ENCODE measurements at regions not wholly inside any gene's neighbourhood (a gene's known extent, or its start where the extent isn't known, plus 50 kb on each side); places are given as distances from the start of the nearest gene placed in this dataset.

GRCh38 chr3:144181062-144181461, 209.4 kb downstream of the DIPK2A start:
- peak; percentile 4 to 22 for DNase-seq (ENCODE audit: low read depth in 2 of 2)
- Histone ChIP-seq H3K9ac (ENCODE audit: insufficient read depth, low read length) (no peak overlapping the region), H2AFZ (ENCODE audit: low read length) (no peak overlapping the region), H3K79me2 (ENCODE audit: control insufficient read depth, insufficient read depth, low read length) (no peaks in the 10 kb centered on the region), H3K27me3 (ENCODE audit: control insufficient read depth, insufficient read depth, low read length) (no peaks in the 10 kb centered on the region), H3K27ac (ENCODE audit: insufficient read depth, low read length) (no peak overlapping the region), H3K4me1 (ENCODE audit: control insufficient read depth, extremely low read depth, insufficient read depth, low read length) (no peaks in the 10 kb centered on the region), H3K9me3 (ENCODE audit: control insufficient read depth, insufficient read depth, low read depth, low read length) (no peaks in the 10 kb centered on the region), H4K20me1 (ENCODE audit: control insufficient read depth, extremely low read depth, insufficient read depth, low read length) (no peaks in the 10 kb centered on the region), H3K36me3 (ENCODE audit: control insufficient read depth, insufficient read depth, low read length) (no peaks in the 10 kb centered on the region), H3K4me3 (replicated peaks in 1 of 4; ENCODE audit: control extremely low read depth in 1 of 4, insufficient read depth in 1 of 4, low read depth in 3 of 4, low read length in 4 of 4) (no peak overlapping the region), H3K4me2 (ENCODE audit: extremely low read depth, insufficient read depth, low read length) (no peak overlapping the region)
- TF ChIP-seq EZH2 (IDR thresholded peaks at IDR 0.05; ENCODE audit: low read length, missing control alignments), result no peak
- TF ChIP-seq, protein P1, sequence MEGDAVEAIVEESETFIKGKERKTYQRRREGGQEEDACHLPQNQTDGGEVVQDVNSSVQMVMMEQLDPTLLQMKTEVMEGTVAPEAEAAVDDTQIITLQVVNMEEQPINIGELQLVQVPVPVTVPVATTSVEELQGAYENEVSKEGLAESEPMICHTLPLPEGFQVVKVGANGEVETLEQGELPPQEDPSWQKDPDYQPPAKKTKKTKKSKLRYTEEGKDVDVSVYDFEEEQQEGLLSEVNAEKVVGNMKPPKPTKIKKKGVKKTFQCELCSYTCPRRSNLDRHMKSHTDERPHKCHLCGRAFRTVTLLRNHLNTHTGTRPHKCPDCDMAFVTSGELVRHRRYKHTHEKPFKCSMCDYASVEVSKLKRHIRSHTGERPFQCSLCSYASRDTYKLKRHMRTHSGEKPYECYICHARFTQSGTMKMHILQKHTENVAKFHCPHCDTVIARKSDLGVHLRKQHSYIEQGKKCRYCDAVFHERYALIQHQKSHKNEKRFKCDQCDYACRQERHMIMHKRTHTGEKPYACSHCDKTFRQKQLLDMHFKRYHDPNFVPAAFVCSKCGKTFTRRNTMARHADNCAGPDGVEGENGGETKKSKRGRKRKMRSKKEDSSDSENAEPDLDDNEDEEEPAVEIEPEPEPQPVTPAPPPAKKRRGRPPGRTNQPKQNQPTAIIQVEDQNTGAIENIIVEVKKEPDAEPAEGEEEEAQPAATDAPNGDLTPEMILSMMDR (conservative IDR thresholded peaks at IDR 0.05 in 1 of 2, IDR thresholded peaks at IDR 0.05 in 1 of 2; ENCODE audit: low read depth in 1 of 2, low read length in 2 of 2), result no peak

DNA sequence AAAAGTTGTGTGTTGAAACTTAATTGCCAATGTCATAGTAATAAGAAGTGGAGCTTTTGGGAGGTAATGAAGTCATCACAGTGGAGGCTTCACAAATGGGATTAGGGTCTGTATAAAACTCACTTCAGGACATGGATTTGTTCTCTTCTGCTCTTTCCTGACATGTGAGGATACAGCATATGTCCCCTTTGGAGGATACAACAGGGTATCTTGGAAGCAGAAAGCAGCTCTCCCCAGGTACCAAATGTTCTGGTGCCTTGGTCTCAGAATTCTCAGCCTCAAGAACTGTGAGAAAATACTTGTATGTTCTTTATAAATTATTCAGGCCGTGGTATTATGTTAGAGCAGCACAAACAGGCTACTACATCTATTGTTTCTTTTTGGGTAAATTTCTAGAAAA, 210.9 kb downstream of the DIPK2A start:
- no peaks in the 10 kb centered on the region for H3K27me3 ChIP-seq (ENCODE audit: control insufficient read depth, insufficient read depth, low read length)

GRCh38 chr3:144185276-144185675, 213.7 kb downstream of the DIPK2A start:
- Histone ChIP-seq H3K4me1 (ENCODE audit: control insufficient read depth, extremely low read depth, insufficient read depth, low read length) (no peaks in the 10 kb centered on the region), H3K4me3 (replicated peaks in 1 of 4; ENCODE audit: control extremely low read depth in 1 of 4, insufficient read depth in 1 of 4, low read depth in 3 of 4, low read length in 4 of 4) (no peak overlapping the region), H2AFZ (ENCODE audit: low read length) (no peak overlapping the region), H3K36me3 (ENCODE audit: control insufficient read depth, insufficient read depth, low read length) (no peaks in the 10 kb centered on the region), H3K27me3 (ENCODE audit: control insufficient read depth, insufficient read depth, low read length) (no peaks in the 10 kb centered on the region), H3K9me3 (ENCODE audit: control insufficient read depth, insufficient read depth, low read depth, low read length) (no peaks in the 10 kb centered on the region), H4K20me1 (ENCODE audit: control insufficient read depth, extremely low read depth, insufficient read depth, low read length) (no peaks in the 10 kb centered on the region), H3K4me2 (ENCODE audit: extremely low read depth, insufficient read depth, low read length) (no peak overlapping the region), H3K79me2 (ENCODE audit: control insufficient read depth, insufficient read depth, low read length) (no peaks in the 10 kb centered on the region), H3K27ac (ENCODE audit: insufficient read depth, low read length) (no peak overlapping the region), H3K9ac (ENCODE audit: insufficient read depth, low read length) (no peak overlapping the region)
- TF ChIP-seq, protein P1 (conservative IDR thresholded peaks at IDR 0.05 in 1 of 2, IDR thresholded peaks at IDR 0.05 in 1 of 2; ENCODE audit: low read depth in 1 of 2, low read length in 2 of 2), result no peak
- no peak for TF ChIP-seq EZH2 (IDR thresholded peaks at IDR 0.05; ENCODE audit: low read length, missing control alignments)
- DNase-seq (ENCODE audit: low read depth in 2 of 2), result peak; percentile 33 to 46

More for the DNA sequence above, 210.9 kb downstream of the DIPK2A start:
- Histone ChIP-seq H3K36me3 (ENCODE audit: control insufficient read depth, insufficient read depth, low read length) (no peaks in the 10 kb centered on the region), H3K4me1 (ENCODE audit: control insufficient read depth, extremely low read depth, insufficient read depth, low read length) (no peaks in the 10 kb centered on the region), H3K9ac (ENCODE audit: insufficient read depth, low read length) (no peak overlapping the region), H2AFZ (ENCODE audit: low read length) (no peak overlapping the region), H3K4me2 (ENCODE audit: extremely low read depth, insufficient read depth, low read length) (no peak overlapping the region), H4K20me1 (ENCODE audit: control insufficient read depth, extremely low read depth, insufficient read depth, low read length) (no peaks in the 10 kb centered on the region), H3K79me2 (ENCODE audit: control insufficient read depth, insufficient read depth, low read length) (no peaks in the 10 kb centered on the region), H3K4me3 (replicated peaks in 1 of 4; ENCODE audit: control extremely low read depth in 1 of 4, insufficient read depth in 1 of 4, low read depth in 3 of 4, low read length in 4 of 4) (no peak overlapping the region), H3K27ac (ENCODE audit: insufficient read depth, low read length) (no peak overlapping the region), H3K9me3 (ENCODE audit: control insufficient read depth, insufficient read depth, low read depth, low read length) (no peaks in the 10 kb centered on the region)
- no peak for TF ChIP-seq EZH2 (IDR thresholded peaks at IDR 0.05; ENCODE audit: low read length, missing control alignments)
- TF ChIP-seq, protein P1 (conservative IDR thresholded peaks at IDR 0.05 in 1 of 2, IDR thresholded peaks at IDR 0.05 in 1 of 2; ENCODE audit: low read depth in 1 of 2, low read length in 2 of 2), result no peak
- DNase-seq (ENCODE audit: low read depth in 2 of 2), result no peak
